ENCODE measurements at regions not wholly inside any gene's neighbourhood (a gene's known extent, or its start where the extent isn't known, plus 50 kb on each side); places are given as distances from the start of the nearest gene placed in this dataset.
"Not testable (repeated sequence)": the region's sequence is repeated elsewhere in the genome, so short reads cannot be mapped to it uniquely, and the experiment has no call there.

- Histone ChIP-seq H3K36me3 (ENCODE audit: low read depth, low read length) (no peaks in the 10 kb centered on the region), H4K20me1 (ENCODE audit: low read length) (no peaks in the 10 kb centered on the region), H3K4me1 (ENCODE audit: insufficient read depth, low read length) (0 out of 2 replicates have a peak, but pooled peaks cover 7% of the 10 kb centered on the region), H2AFZ (ENCODE audit: low read length) (no peak overlapping the region), H3K9ac (ENCODE audit: low read length) (no peak overlapping the region), H3K27ac (ENCODE audit: low read length) (no peak overlapping the region), H3K9me2 (replicated peaks; ENCODE audit: low read length) (no peaks in the 10 kb centered on the region), H3K4me3 (ENCODE audit: low read length) (no peak overlapping the region), H3F3A (ENCODE audit: low read length, unreplicated experiment) (no peaks in the 10 kb centered on the region), H3K79me2 (ENCODE audit: low read length) (no peaks in the 10 kb centered on the region), H3K4me2 (ENCODE audit: low read length) (no peak overlapping the region), H3K9me3 (ENCODE audit: low read length) (no peaks in the 10 kb centered on the region), H3K27me3 (ENCODE audit: low read length) (no peaks in the 10 kb centered on the region)
- intact Hi-C loops (cut with micrococcal nuclease): no loop called here
- no peak for ATAC-seq
- TF ChIP-seq EZH2phosphoT487 (IDR thresholded peaks at IDR 0.05; ENCODE audit: borderline replicate concordance, low read length) (no peak), EZH2 (IDR thresholded peaks at IDR 0.05; ENCODE audit: low read length, unreplicated experiment) (no peak), CTCF (conservative IDR thresholded peaks at IDR 0.05; ENCODE audit: low read depth, low read length) (no peak)
- ChIA-PET POLR2A (ENCODE audit: unreplicated experiment) (interaction anchor here (0.6 to 0.7 kb wide), 2 partner anchors 12 to 551 kb away, joined by 3 read pairs; no protein-coding TSS in a partner anchor), CTCF (no interaction called here)
- no peak for DNase-seq
- BruUV-seq (replicated peaks): no TSS peak
These were observed 654.8 kb upstream of the CPEB2 start for GRCh38 chr4:14347526-14347925.

- no peaks in the 10 kb centered on the region for H3K36me3 ChIP-seq (ENCODE audit: low read depth, low read length)
- intact Hi-C loops (cut with micrococcal nuclease): no loop called here
- H3K79me2 ChIP-seq (ENCODE audit: low read length): no peaks in the 10 kb centered on the region
- DNase-seq (peak; percentile 58), ATAC-seq (no peak)
- H3F3A ChIP-seq (ENCODE audit: low read length, unreplicated experiment): no peaks in the 10 kb centered on the region
- no peak overlapping the region for H3K4me3 ChIP-seq (ENCODE audit: low read length)
- H3K27ac ChIP-seq (ENCODE audit: low read length): no peak overlapping the region
- H3K4me2 ChIP-seq (ENCODE audit: low read length): no peak overlapping the region
- ChIA-PET POLR2A (ENCODE audit: unreplicated experiment) (no interaction called here), CTCF (no interaction called here)
- H3K4me1 ChIP-seq (ENCODE audit: insufficient read depth, low read length): 0 out of 2 replicates have a peak, but pooled peaks cover 7% of the 10 kb centered on the region
- H4K20me1 ChIP-seq (ENCODE audit: low read length): no peaks in the 10 kb centered on the region
- no peaks in the 10 kb centered on the region for H3K9me3 ChIP-seq (ENCODE audit: low read length)
- H3K27me3 ChIP-seq (ENCODE audit: low read length): no peaks in the 10 kb centered on the region
- TF ChIP-seq EZH2phosphoT487 (IDR thresholded peaks at IDR 0.05; ENCODE audit: borderline replicate concordance, low read length) (no peak), CTCF (conservative IDR thresholded peaks at IDR 0.05; ENCODE audit: low read depth, low read length) (no peak), EZH2 (IDR thresholded peaks at IDR 0.05; ENCODE audit: low read length, unreplicated experiment) (no peak)
- no peak overlapping the region for H3K9ac ChIP-seq (ENCODE audit: low read length)
- H2AFZ ChIP-seq (ENCODE audit: low read length): no peak overlapping the region
- no TSS peak for BruUV-seq (replicated peaks)
- no peaks in the 10 kb centered on the region for H3K9me2 ChIP-seq (replicated peaks; ENCODE audit: low read length)
These were observed 653.8 kb upstream of the CPEB2 start for GRCh38 chr4:14348506-14348905.

GRCh38 chr4:14358544-14359160 is 643.6 kb upstream of the CPEB2 start:
- H4K20me1 ChIP-seq (ENCODE audit: low read length); H3F3A ChIP-seq (ENCODE audit: low read length, unreplicated experiment); H3K4me2 ChIP-seq (ENCODE audit: low read length); H3K9ac ChIP-seq (ENCODE audit: low read length); H3K9me3 ChIP-seq (ENCODE audit: low read length); H3K4me3 ChIP-seq (ENCODE audit: low read length); BruUV-seq (replicated peaks); H2AFZ ChIP-seq (ENCODE audit: low read length); CTCF ChIA-PET; intact Hi-C loops (cut with micrococcal nuclease); H3K27ac ChIP-seq (ENCODE audit: low read length); ATAC-seq; H3K4me1 ChIP-seq (ENCODE audit: insufficient read depth, low read length); H3K79me2 ChIP-seq (ENCODE audit: low read length); DNase-seq; H3K9me2 ChIP-seq (replicated peaks; ENCODE audit: low read length); POLR2A ChIA-PET (ENCODE audit: unreplicated experiment); H3K27me3 ChIP-seq (ENCODE audit: low read length); H3K36me3 ChIP-seq (ENCODE audit: low read depth, low read length): not testable (repeated sequence)
